ENCODE measurements at regions not wholly inside any gene's neighbourhood (a gene's known extent, or its start where the extent isn't known, plus 50 kb on each side); places are given as distances from the start of the nearest gene placed in this dataset.
"Not testable (repeated sequence)": the region's sequence is repeated elsewhere in the genome, so short reads cannot be mapped to it uniquely, and the experiment has no call there.

GRCh38 chr6:103114582-103114981, 1721.1 kb downstream of the GRIK2 start:
- no peak for TF ChIP-seq CTCF (IDR thresholded peaks at IDR 0.05; ENCODE audit: insufficient read depth, low read length, missing control alignments)
- ChIA-PET POLR2A (no interaction called here), CTCF (no interaction called here)
- no peak overlapping the region for H3K4me3 ChIP-seq (ENCODE audit: low read depth, low read length)
- DNase-seq (ENCODE audit: low read depth, low spot score): no peak

GRCh38 chr6:103113416-103113815, 1719.9 kb downstream of the GRIK2 start:
- ChIA-PET POLR2A (no interaction called here), CTCF (no interaction called here)
- DNase-seq (ENCODE audit: low read depth, low spot score): no peak
- TF ChIP-seq CTCF (IDR thresholded peaks at IDR 0.05; ENCODE audit: insufficient read depth, low read length, missing control alignments): no peak
- no peak overlapping the region for H3K4me3 ChIP-seq (ENCODE audit: low read depth, low read length)

- H3K4me3 ChIP-seq (ENCODE audit: low read depth, low read length): no peak overlapping the region
- no peak for TF ChIP-seq CTCF (IDR thresholded peaks at IDR 0.05; ENCODE audit: insufficient read depth, low read length, missing control alignments)
- no peak for DNase-seq (ENCODE audit: low read depth, low spot score)
- CTCF ChIA-PET: no interaction called here
- POLR2A ChIA-PET: no interaction called here
These were observed 1714.5 kb downstream of the GRIK2 start for GRCh38 chr6:103107985-103108384.

GRCh38 chr6:103105686-103106085, 1712.2 kb downstream of the GRIK2 start:
- CTCF ChIA-PET: no interaction called here
- TF ChIP-seq CTCF (IDR thresholded peaks at IDR 0.05; ENCODE audit: insufficient read depth, low read length, missing control alignments): no peak
- no peak for DNase-seq (ENCODE audit: low read depth, low spot score)
- POLR2A ChIA-PET: no interaction called here
- H3K4me3 ChIP-seq (ENCODE audit: low read depth, low read length): no peak overlapping the region

GRCh38 chr6:103101267-103101666, 1707.8 kb downstream of the GRIK2 start:
- no peak overlapping the region for H3K4me3 ChIP-seq (ENCODE audit: low read depth, low read length)
- CTCF ChIA-PET: no interaction called here
- TF ChIP-seq CTCF (IDR thresholded peaks at IDR 0.05; ENCODE audit: insufficient read depth, low read length, missing control alignments): no peak
- POLR2A ChIA-PET: no interaction called here
- DNase-seq (ENCODE audit: low read depth, low spot score): no peak

- POLR2A ChIA-PET: not testable (repeated sequence)
These were observed 1698.9 kb downstream of the GRIK2 start for GRCh38 chr6:103092414-103092813.

GRCh38 chr6:103085801-103086200, 1692.3 kb downstream of the GRIK2 start:
- CTCF ChIA-PET: no interaction called here
- no peak for DNase-seq (ENCODE audit: low read depth, low spot score)
- POLR2A ChIA-PET: no interaction called here
- no peak for TF ChIP-seq CTCF (IDR thresholded peaks at IDR 0.05; ENCODE audit: insufficient read depth, low read length, missing control alignments)
- H3K4me3 ChIP-seq (ENCODE audit: low read depth, low read length): no peak overlapping the region

More at GRCh38 chr6:103092414-103092813, 1698.9 kb downstream of the GRIK2 start:
- CTCF ChIA-PET; H3K4me3 ChIP-seq (ENCODE audit: low read depth, low read length); DNase-seq (ENCODE audit: low read depth, low spot score): not testable (repeated sequence)
